IMR-90 (cell line): ENCODE measurements at regions not wholly inside any gene's neighbourhood (a gene's known extent, or its start where the extent isn't known, plus 50 kb on each side); places are given as distances from the start of the nearest gene placed in this dataset.

Experiments
- ATAC-seq: fragments of 200-7000 bp; cut with Tn5 transposase; 2 replicates; pipeline ENCODE4 v1.9.1; 2020; ENCODE audit warnings: low read depth, mild to moderate bottlenecking, moderate library complexity
- BruUV-seq: library from RNA; stranded (reverse); fragments of 400-500 nt; replicated peaks from 2 replicates; lab custom pipeline; 2021; lab: Mats Ljungman, UMichigan
- CTCF ChIA-PET: fragments of 300-600 bp; formaldehyde crosslinking; extraction: SDS; loops from one replicate; lab custom pipeline; 2021; ENCODE audit warnings: antibody characterized with exemption; lab: Yijun Ruan, JAX
- POLR2A ChIA-PET: fragments of 300-600 bp; sonication (Branson Sonifier 250); formaldehyde crosslinking; loops from one replicate; lab custom pipeline; 2022; ENCODE audit warnings: antibody characterized with exemption; ENCODE audit not compliant: unreplicated experiment; lab: Charles Lee
- DNase-seq: peaks from one replicate; pipeline ENCODE4 v3.0.0; 2013
- H2AFZ ChIP-seq: replicated peaks from 2 replicates; pipeline ENCODE3; 2013; ENCODE audit warnings: low read length, mild to moderate bottlenecking; ENCODE audit not compliant: poor library complexity
- H2AK5ac ChIP-seq: 2 replicates; pipeline ENCODE4 v1.6.1; 2013; ENCODE audit warnings: low read depth, low read length, inconsistent platforms
- H2AK9ac ChIP-seq: replicated peaks from 2 replicates; pipeline ENCODE3; 2013; ENCODE audit warnings: mild to moderate bottlenecking, low read depth, low read length, moderate library complexity; ENCODE audit not compliant: poor library complexity
- H2BK120ac ChIP-seq: 2 replicates; pipeline ENCODE4 v1.6.1; 2013; ENCODE audit warnings: low read depth, low read length, inconsistent platforms
- H2BK15ac ChIP-seq: 3 replicates; pipeline ENCODE4 v1.6.1; 2013; ENCODE audit warnings: low read depth, low read length, inconsistent platforms
- H2BK20ac ChIP-seq: 2 replicates; pipeline ENCODE4 v1.6.1; 2013; ENCODE audit warnings: low read depth, mild to moderate bottlenecking, inconsistent platforms, low read length, moderate library complexity
- H2BK5ac ChIP-seq: 2 replicates; pipeline ENCODE4 v1.6.1; 2013; ENCODE audit warnings: mild to moderate bottlenecking, low read depth, low read length, inconsistent platforms; ENCODE audit not compliant: poor library complexity, severe bottlenecking
- H3K14ac ChIP-seq: replicated peaks from 2 replicates; pipeline ENCODE4 v1.6.1; 2013; ENCODE audit warnings: low read depth, low read length, inconsistent platforms
- H3K18ac ChIP-seq: 2 replicates; pipeline ENCODE4 v1.6.1; 2013; ENCODE audit warnings: low read depth, low read length, control low read depth
- H3K23ac ChIP-seq: 2 replicates; pipeline ENCODE4 v1.6.1; 2013; ENCODE audit warnings: low read depth, low read length, inconsistent platforms
- H3K27ac ChIP-seq: 2 replicates; pipeline ENCODE4 v1.5.1; 2013; ENCODE audit warnings: mild to moderate bottlenecking, control low read depth, low read length; ENCODE audit not compliant: insufficient read depth
- H3K27me3 ChIP-seq: 2 replicates; pipeline ENCODE4 v1.6.1; 2013; ENCODE audit warnings: low read length; ENCODE audit not compliant: control insufficient read depth, insufficient read depth
- H3K36me3 ChIP-seq: 2 replicates; pipeline ENCODE4 v1.6.1; 2013; ENCODE audit warnings: low read length, mixed read lengths; ENCODE audit not compliant: control insufficient read depth, insufficient read depth
- H3K4ac ChIP-seq: 2 replicates; pipeline ENCODE4 v1.6.1; 2013; ENCODE audit warnings: low read depth, low read length, inconsistent platforms
- H3K4me1 ChIP-seq: 2 replicates; pipeline ENCODE4 v1.6.1; 2013; ENCODE audit warnings: low read length, mixed read lengths; ENCODE audit not compliant: control insufficient read depth, insufficient read depth
- H3K4me2 ChIP-seq: 2 replicates; pipeline ENCODE4 v1.6.1; 2013; ENCODE audit warnings: low read depth, mild to moderate bottlenecking, control low read depth, low read length, moderate library complexity
- H3K4me3 ChIP-seq: 2 replicates; pipeline ENCODE4 v1.5.1; 2013; ENCODE audit warnings: low read depth, mild to moderate bottlenecking, control low read depth, low read length, moderate library complexity; ENCODE audit not compliant: insufficient read depth
- H3K56ac ChIP-seq: 2 replicates; pipeline ENCODE4 v1.6.1; 2013; ENCODE audit warnings: low read length, inconsistent platforms; ENCODE audit not compliant: insufficient read depth; ENCODE audit errors: extremely low read depth
- H3K79me1 ChIP-seq, 2 experiments: 2 replicates each; pipeline ENCODE4 v1.6.1; 2013; ENCODE audit warnings: low read length in 2 of 2, inconsistent platforms in 1 of 2, low read depth in 1 of 2
- H3K9ac ChIP-seq: 2 replicates; pipeline ENCODE4 v1.6.1; 2013; ENCODE audit warnings: low read depth, low read length, control low read depth
- H3K9me1 ChIP-seq: 2 replicates; pipeline ENCODE4 v1.6.1; 2013; ENCODE audit warnings: low read length, inconsistent platforms; ENCODE audit not compliant: insufficient read depth
- H3K9me3 ChIP-seq: 2 replicates; pipeline ENCODE4 v1.6.1; 2013; ENCODE audit warnings: low read length; ENCODE audit not compliant: control insufficient read depth, insufficient read depth
- H4K20me1 ChIP-seq: 2 replicates; pipeline ENCODE4 v1.6.1; 2013; ENCODE audit warnings: low read length, inconsistent platforms; ENCODE audit not compliant: insufficient read depth
- H4K5ac ChIP-seq: 2 replicates; pipeline ENCODE4 v1.6.1; 2013; ENCODE audit warnings: mild to moderate bottlenecking, low read depth, low read length, control low read depth
- H4K8ac ChIP-seq, 2 experiments: 2 replicates each; pipeline ENCODE4 v1.6.1; 2013; ENCODE audit warnings: low read depth in 2 of 2, low read length in 2 of 2, control low read depth in 1 of 2, inconsistent platforms in 1 of 2
- H4K91ac ChIP-seq: 2 replicates; pipeline ENCODE4 v1.6.1; 2013; ENCODE audit warnings: low read depth, low read length, inconsistent platforms; ENCODE audit not compliant: insufficient read depth
- BHLHE40 ChIP-seq: fragments of 150-350 bp; IDR thresholded peaks from 2 replicates; pipeline ENCODE4 v1.6.1; 2016; ENCODE audit warnings: mild to moderate bottlenecking, low read depth, low read length
- CHD1 ChIP-seq: IDR thresholded peaks from 2 replicates; pipeline ENCODE4 v1.6.1; 2012; ENCODE audit warnings: low read depth, low read length, improper control_type of control experiment
- CTCF ChIP-seq: conservative IDR thresholded peaks from 2 replicates; pipeline ENCODE4 v1.5.1; 2012; ENCODE audit warnings: mild to moderate bottlenecking, low read depth, low read length, improper control_type of control experiment
- ELK1 ChIP-seq: fragments of 150-350 bp; IDR thresholded peaks from 2 replicates; pipeline ENCODE4 v1.6.1; 2016; ENCODE audit warnings: low read depth, mild to moderate bottlenecking, low read length, moderate library complexity, borderline replicate concordance
- FOS ChIP-seq: fragments of 150-350 bp; IDR thresholded peaks from 2 replicates; pipeline ENCODE4 v1.6.1; 2016; ENCODE audit warnings: low read depth, low read length
- MAFK ChIP-seq: IDR thresholded peaks from 2 replicates; pipeline ENCODE4 v1.6.1; 2012; ENCODE audit warnings: low read depth, low read length, improper control_type of control experiment
- MAZ ChIP-seq: IDR thresholded peaks from 2 replicates; pipeline ENCODE4 v1.6.1; 2012; ENCODE audit warnings: low read depth, mild to moderate bottlenecking, low read length, improper control_type of control experiment, moderate library complexity, borderline replicate concordance
- MXI1 ChIP-seq: IDR thresholded peaks from 2 replicates; pipeline ENCODE4 v1.6.1; 2012; ENCODE audit warnings: low read depth, mild to moderate bottlenecking, low read length, moderate library complexity, borderline replicate concordance
- NFE2L2 ChIP-seq: fragments of 150-350 bp; IDR thresholded peaks from 2 replicates; pipeline ENCODE4 v1.6.1; 2016; ENCODE audit warnings: low read depth, mild to moderate bottlenecking, low read length
- POLR2A ChIP-seq: IDR thresholded peaks from 2 replicates; pipeline ENCODE4 v1.6.1; 2012; ENCODE audit warnings: mild to moderate bottlenecking, low read depth, low read length
- RAD21 ChIP-seq: IDR thresholded peaks from 2 replicates; pipeline ENCODE4 v1.6.1; 2012; ENCODE audit warnings: low read length, improper control_type of control experiment
- RFX5 ChIP-seq: IDR thresholded peaks from 2 replicates; pipeline ENCODE4 v1.8.0; 2012; ENCODE audit warnings: low read depth, mild to moderate bottlenecking, low read length, moderate library complexity
- SMC3 ChIP-seq: fragments of 150-350 bp; IDR thresholded peaks from 2 replicates; pipeline ENCODE4 v1.6.1; 2016; ENCODE audit warnings: low read depth, mild to moderate bottlenecking, antibody characterized with exemption, low read length, moderate library complexity
- USF2 ChIP-seq: fragments of 150-350 bp; IDR thresholded peaks from 2 replicates; pipeline ENCODE4 v1.6.1; 2017; ENCODE audit warnings: mild to moderate bottlenecking, antibody characterized with exemption, low read length, low read depth
- WGBS, 2 experiments: methylation state at CpG; one replicate each; pipeline versions ENCODE4 v1.1.5 to v1.1.7; 2013; ENCODE audit warnings: missing lambda C conversion rate in 2 of 2; ENCODE audit not compliant: insufficient read length in 1 of 2; ENCODE audit errors: extremely low coverage in 2 of 2; 5-methylcytosine and 5-hydroxymethylcytosine counted together
- dilution Hi-C: fragments of 300-500 bp; cut with HindIII; formaldehyde crosslinking; loops from one replicate; pipeline ENCODE4 v1.14.3; 2018; ENCODE audit warnings: low sequenced_read_pairs; ENCODE audit not compliant: unreplicated experiment
- in situ Hi-C: fragments of 300-500 bp; cut with MboI; formaldehyde crosslinking; loops from 3 replicates; pipeline ENCODE4 v1.14.3; 2019; ENCODE audit warnings: low sequenced_read_pairs, inconsistent platforms, mixed read lengths
- intact Hi-C: fragments of 100-400 bp; cut with micrococcal nuclease; formaldehyde crosslinking; loops from 2 replicates; pipeline ENCODE4 v1.10.0; 2022

GRCh38 chr3:55292360-55292759 lies 194.7 kb downstream of the WNT5A start:
- dilution Hi-C loops (no loop called here), intact Hi-C loops (no loop called here), in situ Hi-C loops (no loop called here)
- no peak overlapping the region for H2AK5ac ChIP-seq
- H3K9me1 ChIP-seq: peaks cover 2% of the 10 kb centered on the region; the same call in 1 of the 2 replicates
- peaks cover 6% of the 10 kb centered on the region for H3K4me1 ChIP-seq
- ChIA-PET POLR2A (no interaction called here), CTCF (no interaction called here)
- H2BK20ac ChIP-seq: no peak overlapping the region
- H3K9me3 ChIP-seq: no peaks in the 10 kb centered on the region
- H3K4me2 ChIP-seq: no peak overlapping the region
- no peak overlapping the region for H3K27ac ChIP-seq
- no peaks in the 10 kb centered on the region for H3K36me3 ChIP-seq
- no peak overlapping the region for H2AFZ ChIP-seq
- WGBS, 2 experiments: no CpG with 5 or more reads among the region's 9 CpGs
- DNase-seq: no peak
- no peak overlapping the region for H3K56ac ChIP-seq
- no peaks in the 10 kb centered on the region for H3K79me1 ChIP-seq
- H2BK15ac ChIP-seq: no peak overlapping the region
- no peaks in the 10 kb centered on the region for H4K20me1 ChIP-seq
- H4K91ac ChIP-seq: no peak overlapping the region
- ATAC-seq: no peak
- H2BK120ac ChIP-seq: peak overlapping the region; percentile 6; the same call in 1 of the 2 replicates
- no peak overlapping the region for H4K8ac ChIP-seq
- H2BK5ac ChIP-seq: no peak overlapping the region
- H3K23ac ChIP-seq: no peak overlapping the region
- H3K14ac ChIP-seq: no peak overlapping the region
- H3K27me3 ChIP-seq: no peaks in the 10 kb centered on the region
- TF ChIP-seq MXI1: no peak
- no peak for TF ChIP-seq NFE2L2
- no peak for TF ChIP-seq POLR2A
- TF ChIP-seq CTCF: no peak
- TF ChIP-seq CHD1: no peak
- TF ChIP-seq SMC3: no peak
- no peak for TF ChIP-seq BHLHE40
- no peak for TF ChIP-seq ELK1
- no peak for TF ChIP-seq MAZ
- no peak for TF ChIP-seq FOS
- no peak for TF ChIP-seq RAD21
- TF ChIP-seq RFX5: no peak
- no peak for TF ChIP-seq USF2
- TF ChIP-seq MAFK: no peak
- H3K18ac ChIP-seq: no peak overlapping the region
- no TSS peak for BruUV-seq
- H3K9ac ChIP-seq: no peak overlapping the region
- H3K4me3 ChIP-seq: no peak overlapping the region
- H4K5ac ChIP-seq: no peak overlapping the region
- H3K4ac ChIP-seq: no peak overlapping the region
- no peak overlapping the region for H2AK9ac ChIP-seq
